ENCODE measurements at regions not wholly inside any gene's neighbourhood (a gene's known extent, or its start where the extent isn't known, plus 50 kb on each side); places are given as distances from the start of the nearest gene placed in this dataset.
"Not testable (repeated sequence)": the region's sequence is repeated elsewhere in the genome, so short reads cannot be mapped to it uniquely, and the experiment has no call there.

DNA sequence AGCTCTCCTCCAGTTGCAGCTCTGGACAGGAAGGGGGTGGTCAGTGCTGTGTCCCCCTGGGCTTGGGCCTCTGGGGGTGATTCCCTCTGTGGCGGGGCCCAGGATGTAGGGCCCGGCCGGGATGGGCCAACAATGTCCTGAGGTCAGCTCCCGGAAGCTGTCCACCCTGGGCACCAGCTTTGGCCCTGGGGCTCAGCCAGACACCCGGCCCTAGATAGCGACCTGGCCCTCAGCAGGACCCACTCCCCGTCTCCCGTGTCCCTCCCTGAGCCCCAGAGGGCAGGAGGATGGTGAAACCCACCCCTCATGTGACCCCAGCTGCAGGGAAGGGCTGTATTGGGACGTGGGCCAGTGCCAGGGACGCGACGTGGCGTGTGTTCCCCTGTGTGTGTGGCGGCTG is 96.8 kb downstream of the TMEM121 start:
- TF ChIP-seq MYC (IDR thresholded peaks at IDR 0.05; ENCODE audit: low read depth, low read length) = not testable (repeated sequence)
- TF ChIP-seq, protein P1, sequence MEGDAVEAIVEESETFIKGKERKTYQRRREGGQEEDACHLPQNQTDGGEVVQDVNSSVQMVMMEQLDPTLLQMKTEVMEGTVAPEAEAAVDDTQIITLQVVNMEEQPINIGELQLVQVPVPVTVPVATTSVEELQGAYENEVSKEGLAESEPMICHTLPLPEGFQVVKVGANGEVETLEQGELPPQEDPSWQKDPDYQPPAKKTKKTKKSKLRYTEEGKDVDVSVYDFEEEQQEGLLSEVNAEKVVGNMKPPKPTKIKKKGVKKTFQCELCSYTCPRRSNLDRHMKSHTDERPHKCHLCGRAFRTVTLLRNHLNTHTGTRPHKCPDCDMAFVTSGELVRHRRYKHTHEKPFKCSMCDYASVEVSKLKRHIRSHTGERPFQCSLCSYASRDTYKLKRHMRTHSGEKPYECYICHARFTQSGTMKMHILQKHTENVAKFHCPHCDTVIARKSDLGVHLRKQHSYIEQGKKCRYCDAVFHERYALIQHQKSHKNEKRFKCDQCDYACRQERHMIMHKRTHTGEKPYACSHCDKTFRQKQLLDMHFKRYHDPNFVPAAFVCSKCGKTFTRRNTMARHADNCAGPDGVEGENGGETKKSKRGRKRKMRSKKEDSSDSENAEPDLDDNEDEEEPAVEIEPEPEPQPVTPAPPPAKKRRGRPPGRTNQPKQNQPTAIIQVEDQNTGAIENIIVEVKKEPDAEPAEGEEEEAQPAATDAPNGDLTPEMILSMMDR (IDR thresholded peaks at IDR 0.05; ENCODE audit: low read depth, low read length) = not testable (repeated sequence)
- TF ChIP-seq, protein P2, sequence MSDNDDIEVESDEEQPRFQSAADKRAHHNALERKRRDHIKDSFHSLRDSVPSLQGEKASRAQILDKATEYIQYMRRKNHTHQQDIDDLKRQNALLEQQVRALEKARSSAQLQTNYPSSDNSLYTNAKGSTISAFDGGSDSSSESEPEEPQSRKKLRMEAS (IDR thresholded peaks at IDR 0.05; ENCODE audit: low read depth, low read length) = not testable (repeated sequence)

All from NB4 (cell line).